ENCODE measurements at regions not wholly inside any gene's neighbourhood (a gene's known extent, or its start where the extent isn't known, plus 50 kb on each side); places are given as distances from the start of the nearest gene placed in this dataset.

- intact Hi-C loops (cut with micrococcal nuclease; ENCODE audit: unreplicated experiment) = no loop called here
- no peaks in the 10 kb centered on the region for H3K9me3 ChIP-seq (ENCODE audit: low read depth, low read length, poor library complexity, severe bottlenecking)
- no peak for TF ChIP-seq CTCF (conservative IDR thresholded peaks at IDR 0.05; ENCODE audit: low read depth, low read length)
- TF ChIP-seq EZH2 (IDR thresholded peaks at IDR 0.05; ENCODE audit: borderline replicate concordance, low read depth, low read length, poor library complexity, severe bottlenecking) = no peak
- no peaks in the 10 kb centered on the region for H3K36me3 ChIP-seq (ENCODE audit: insufficient read depth, low read length, poor library complexity, severe bottlenecking)
- no TSS peak for BruUV-seq (replicated peaks)
- no peaks in the 10 kb centered on the region for H3K4me1 ChIP-seq (ENCODE audit: insufficient read depth, low read length, poor library complexity, severe bottlenecking)
- no peak for DNase-seq (ENCODE audit: low spot score)
- H3K27me3 ChIP-seq (replicated peaks; ENCODE audit: insufficient read depth, low read depth, low read length, poor library complexity) = no peaks in the 10 kb centered on the region
- H3K4me3 ChIP-seq (ENCODE audit: low read depth, low read length, poor library complexity, severe bottlenecking) = no peak overlapping the region
- no peak overlapping the region for H3K27ac ChIP-seq (ENCODE audit: low read depth, low read length, poor library complexity, severe bottlenecking)
- ChIA-PET CTCF (no interaction called here), POLR2A (ENCODE audit: low non-redundant PET) (no interaction called here)
Measured at GRCh38 chr1:79124756-79125155, 118.2 kb upstream of the ADGRL4 start.

- no peak overlapping the region for H3K4me3 ChIP-seq (ENCODE audit: low read depth, low read length, poor library complexity, severe bottlenecking)
- H3K9me3 ChIP-seq (ENCODE audit: low read depth, low read length, poor library complexity, severe bottlenecking) = no peaks in the 10 kb centered on the region
- no peak for DNase-seq (ENCODE audit: low spot score)
- H3K27me3 ChIP-seq (replicated peaks; ENCODE audit: insufficient read depth, low read depth, low read length, poor library complexity) = no peaks in the 10 kb centered on the region
- H3K36me3 ChIP-seq (ENCODE audit: insufficient read depth, low read length, poor library complexity, severe bottlenecking) = no peaks in the 10 kb centered on the region
- intact Hi-C loops (cut with micrococcal nuclease; ENCODE audit: unreplicated experiment) = no loop called here
- BruUV-seq (replicated peaks) = no TSS peak
- H3K27ac ChIP-seq (ENCODE audit: low read depth, low read length, poor library complexity, severe bottlenecking) = no peak overlapping the region
- ChIA-PET POLR2A (ENCODE audit: low non-redundant PET) (no interaction called here), CTCF (no interaction called here)
- TF ChIP-seq EZH2 (IDR thresholded peaks at IDR 0.05; ENCODE audit: borderline replicate concordance, low read depth, low read length, poor library complexity, severe bottlenecking) (no peak), CTCF (conservative IDR thresholded peaks at IDR 0.05; ENCODE audit: low read depth, low read length) (no peak)
- no peaks in the 10 kb centered on the region for H3K4me1 ChIP-seq (ENCODE audit: insufficient read depth, low read length, poor library complexity, severe bottlenecking)
Measured at GRCh38 chr1:79122521-79122920, 116.0 kb upstream of the ADGRL4 start.

- no TSS peak for BruUV-seq (replicated peaks)
- Histone ChIP-seq H3K4me3 (ENCODE audit: low read depth, low read length, poor library complexity, severe bottlenecking) (no peak overlapping the region), H3K4me1 (ENCODE audit: insufficient read depth, low read length, poor library complexity, severe bottlenecking) (no peaks in the 10 kb centered on the region), H3K9me3 (ENCODE audit: low read depth, low read length, poor library complexity, severe bottlenecking) (no peaks in the 10 kb centered on the region), H3K27me3 (replicated peaks; ENCODE audit: insufficient read depth, low read depth, low read length, poor library complexity) (no peaks in the 10 kb centered on the region), H3K36me3 (ENCODE audit: insufficient read depth, low read length, poor library complexity, severe bottlenecking) (no peaks in the 10 kb centered on the region), H3K27ac (ENCODE audit: low read depth, low read length, poor library complexity, severe bottlenecking) (no peak overlapping the region)
- ChIA-PET CTCF (no interaction called here), POLR2A (ENCODE audit: low non-redundant PET) (no interaction called here)
- intact Hi-C loops (cut with micrococcal nuclease; ENCODE audit: unreplicated experiment) = no loop called here
- no peak for DNase-seq (ENCODE audit: low spot score)
- no peak for TF ChIP-seq EZH2 (IDR thresholded peaks at IDR 0.05; ENCODE audit: borderline replicate concordance, low read depth, low read length, poor library complexity, severe bottlenecking)
- TF ChIP-seq CTCF (conservative IDR thresholded peaks at IDR 0.05; ENCODE audit: low read depth, low read length) = no peak
Measured at GRCh38 chr1:79117376-79117775, 110.8 kb upstream of the ADGRL4 start.

Data from A673 (cell line).